GM12874 (cell line): ENCODE measurements at regions not wholly inside any gene's neighbourhood (a gene's known extent, or its start where the extent isn't known, plus 50 kb on each side); places are given as distances from the start of the nearest gene placed in this dataset.

Experiments used
- CTCF ChIP-seq: IDR thresholded peaks from 2 replicates; pipeline ENCODE4 v1.5.1; 2011; ENCODE audit warnings: low read depth, mild to moderate bottlenecking, control low read depth, low read length, moderate library complexity; ENCODE audit not compliant: insufficient read depth

- TF ChIP-seq CTCF: no peak
Observed at GRCh38 chr6:62474793-62475192, 188.8 kb upstream of the KHDRBS2 start.

- no peak for TF ChIP-seq CTCF
Observed at GRCh38 chr6:62466607-62467006, 180.6 kb upstream of the KHDRBS2 start.

GRCh38 chr6:62465206-62465605 lies 179.2 kb upstream of the KHDRBS2 start:
- TF ChIP-seq CTCF: no peak

- TF ChIP-seq CTCF: no peak
Observed at GRCh38 chr6:62452586-62452985, 166.6 kb upstream of the KHDRBS2 start.

- TF ChIP-seq CTCF: no peak
Observed at GRCh38 chr6:62446647-62447316, 160.8 kb upstream of the KHDRBS2 start.

- TF ChIP-seq CTCF: no peak
Observed at GRCh38 chr6:62445521-62445920, 159.5 kb upstream of the KHDRBS2 start.

GRCh38 chr6:62441182-62441581 lies 155.2 kb upstream of the KHDRBS2 start:
- no peak for TF ChIP-seq CTCF
